Pancreas (tissue), 10 donors: ENCODE measurements at regions not wholly inside any gene's neighbourhood (a gene's known extent, or its start where the extent isn't known, plus 50 kb on each side); places are given as distances from the start of the nearest gene placed in this dataset.

Source experiments
- ATAC-seq, 4 donors: fragments of 200-7000 bp; cut with Tn5 transposase; one replicate each; pipeline versions ENCODE4 v1.8.0 to v1.9.1; 2020; ENCODE audit warnings: mild to moderate bottlenecking in 4 of 4, moderate library complexity in 4 of 4
- DNase-seq, 6 donors: peaks; one replicate each; pipeline ENCODE4 v3.0.0-alpha.2; 2020
- FAIRE-seq: peaks from 2 replicates; lab custom pipeline; 2012; peaks lifted over from hg19 to GRCh38; lab: Jason Lieb, UNC
- H3K27ac ChIP-seq, 4 donors: fragments of 200-600 bp; sonication (generic); 1 replicate in 3 of 4; 2 replicates in 1 of 4; pipeline versions ENCODE4 v1.5.0 to v1.8.0; 2020
- H3K27me3 ChIP-seq, 4 donors: fragments of 200-600 bp; one replicate each; pipeline ENCODE4 v1.8.0; 2021
- H3K36me3 ChIP-seq, 3 donors: fragments of 200-600 bp; sonication (generic) in 1 of 3; one replicate each; pipeline versions ENCODE4 v1.5.0 to v1.8.0; 2020 to 2021
- H3K4me1 ChIP-seq, 3 donors: fragments of 200-600 bp; one replicate each; pipeline ENCODE4 v1.8.0; 2021
- H3K4me3 ChIP-seq, 4 donors: fragments of 200-600 bp; sonication (generic) in 2 of 4; one replicate each; pipeline versions ENCODE4 v1.5.0 to v1.8.0; 2020 to 2021
- H3K9me3 ChIP-seq, 4 donors: fragments of 200-600 bp; one replicate each; pipeline ENCODE4 v1.8.0; 2021
- whole genome bisulfite sequencing, 2 donors: extraction: QIAGEN DNeasy Blood & Tissue Kit; methylation state at CpG; one replicate each; pipeline ENCODE4 v1.1.7; 2013; 5-methylcytosine and 5-hydroxymethylcytosine counted together
- intact Hi-C, 3 donors: fragments of 100-400 bp; cut with DNase I; formaldehyde crosslinking; loops; one replicate each; pipeline versions ENCODE4 v1.11.1 to v1.14.2; 2022
- TF ChIP-seq, protein P1 (sequence below), 4 donors: fragments of 200-600 bp; sonication (generic) in 3 of 4; IDR thresholded peaks; one replicate each; pipeline versions ENCODE4 v1.5.0 to v1.8.0; 2021; ENCODE audit warnings: antibody characterized with exemption in 4 of 4
- donor health status: healthy with polysubstance abuse.
- donor health status: DM: no; HTN: no; CAD: no; lungs with moderate emphysema.
- donor health status: DM: no; HTN: no; CAD: no.
- donor health status: control.
- donor health status: control.
- donor health status: Bipolar disorder and iron deficiency.
- donor health status: DM: yes; HTN: yes; CAD: no.
- donor health status: DM: no; HTN: no; CAD: no.
- donor health status: DM: no; HTN: no; CAD: no.
- donor health status: DM: yes; HTN: yes; CAD: no.

DNA sequence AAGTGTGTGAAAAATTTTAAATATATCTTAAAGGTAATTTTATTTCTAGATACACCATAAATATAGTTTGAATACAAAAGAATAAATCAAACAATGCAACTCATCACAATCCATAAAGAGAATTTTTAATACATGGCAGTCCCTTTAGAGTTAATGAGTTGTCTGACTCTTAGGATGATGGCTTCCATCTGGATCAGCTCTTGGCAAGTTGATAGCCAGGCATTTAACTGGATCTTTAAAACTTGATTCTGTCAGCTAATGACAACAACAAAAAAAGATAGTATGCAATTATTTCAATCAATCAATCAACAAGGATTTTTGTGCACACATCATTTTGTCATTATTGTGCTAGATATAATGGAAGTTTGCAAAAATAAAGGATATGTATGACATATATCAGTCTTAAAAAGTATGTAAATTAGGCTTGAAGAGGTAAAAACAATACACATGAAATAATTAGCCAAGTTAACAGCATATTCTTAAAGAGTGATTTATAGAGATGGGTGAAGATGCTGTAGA, 174.9 kb upstream of the PCDH18 start:
- ATAC-seq (no peak), FAIRE-seq (peak; percentile 68), DNase-seq (no peak)
- intact Hi-C loops, result no loop called here
- H3K9me3 ChIP-seq, result no peaks in the 10 kb centered on the region
- no peak overlapping the region for H3K27ac ChIP-seq
- H3K4me1 ChIP-seq, result no peaks in the 10 kb centered on the region
- H3K27me3 ChIP-seq, result no peaks in the 10 kb centered on the region
- no peak overlapping the region for H3K4me3 ChIP-seq
- no peaks in the 10 kb centered on the region for H3K36me3 ChIP-seq
- TF ChIP-seq, protein P1, sequence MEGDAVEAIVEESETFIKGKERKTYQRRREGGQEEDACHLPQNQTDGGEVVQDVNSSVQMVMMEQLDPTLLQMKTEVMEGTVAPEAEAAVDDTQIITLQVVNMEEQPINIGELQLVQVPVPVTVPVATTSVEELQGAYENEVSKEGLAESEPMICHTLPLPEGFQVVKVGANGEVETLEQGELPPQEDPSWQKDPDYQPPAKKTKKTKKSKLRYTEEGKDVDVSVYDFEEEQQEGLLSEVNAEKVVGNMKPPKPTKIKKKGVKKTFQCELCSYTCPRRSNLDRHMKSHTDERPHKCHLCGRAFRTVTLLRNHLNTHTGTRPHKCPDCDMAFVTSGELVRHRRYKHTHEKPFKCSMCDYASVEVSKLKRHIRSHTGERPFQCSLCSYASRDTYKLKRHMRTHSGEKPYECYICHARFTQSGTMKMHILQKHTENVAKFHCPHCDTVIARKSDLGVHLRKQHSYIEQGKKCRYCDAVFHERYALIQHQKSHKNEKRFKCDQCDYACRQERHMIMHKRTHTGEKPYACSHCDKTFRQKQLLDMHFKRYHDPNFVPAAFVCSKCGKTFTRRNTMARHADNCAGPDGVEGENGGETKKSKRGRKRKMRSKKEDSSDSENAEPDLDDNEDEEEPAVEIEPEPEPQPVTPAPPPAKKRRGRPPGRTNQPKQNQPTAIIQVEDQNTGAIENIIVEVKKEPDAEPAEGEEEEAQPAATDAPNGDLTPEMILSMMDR (IDR thresholded peaks at IDR 0.05), result no peak

- no peaks in the 10 kb centered on the region for H3K36me3 ChIP-seq
- H3K27me3 ChIP-seq, result no peaks in the 10 kb centered on the region
- no peak for DNase-seq
- H3K9me3 ChIP-seq, result no peaks in the 10 kb centered on the region
- TF ChIP-seq, protein P1 (IDR thresholded peaks at IDR 0.05), result no peak
- peak in 3 of 4 donors; percentile 40 to 66 (median 60) for ATAC-seq
- H3K4me1 ChIP-seq, result no peaks in the 10 kb centered on the region
- H3K27ac ChIP-seq, result no peak overlapping the region
- WGBS, 2 donors, result 34 to 39% methylated on average over 3 of the region's 3 CpGs
- no peak overlapping the region for H3K4me3 ChIP-seq
- FAIRE-seq, result peak; percentile 20
- intact Hi-C loops, result no loop called here
Observed at GRCh38 chr4:137705171-137705783, 173.0 kb upstream of the PCDH18 start.

DNA sequence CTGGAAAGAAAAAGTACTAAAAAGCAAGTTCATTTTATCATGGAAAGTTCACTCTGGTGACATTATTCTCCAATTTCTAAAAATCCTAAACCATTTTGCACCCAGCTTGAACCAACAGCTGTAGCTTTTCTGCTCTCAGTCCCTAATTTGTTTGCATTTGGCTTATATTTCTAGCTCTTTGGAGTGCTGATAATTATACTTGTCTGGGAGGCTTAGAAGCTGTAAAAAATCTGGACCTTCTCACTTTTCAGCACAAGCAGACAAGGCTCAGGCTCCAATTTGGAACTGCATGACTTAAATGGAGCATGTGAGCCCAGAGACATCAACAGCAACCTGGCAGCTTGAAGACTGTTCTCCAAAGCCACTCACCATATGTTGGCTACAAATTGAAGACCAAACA, 170.9 kb upstream of the PCDH18 start:
- ATAC-seq, result no peak
- Histone ChIP-seq H3K4me1 (no peaks in the 10 kb centered on the region), H3K4me3 (no peak overlapping the region), H3K27me3 (no peaks in the 10 kb centered on the region), H3K9me3 (no peaks in the 10 kb centered on the region), H3K27ac (no peak overlapping the region), H3K36me3 (no peaks in the 10 kb centered on the region)
- intact Hi-C loops, result no loop called here
- no peak for FAIRE-seq
- no peak for DNase-seq
- TF ChIP-seq, protein P1 (IDR thresholded peaks at IDR 0.05), result no peak

DNA sequence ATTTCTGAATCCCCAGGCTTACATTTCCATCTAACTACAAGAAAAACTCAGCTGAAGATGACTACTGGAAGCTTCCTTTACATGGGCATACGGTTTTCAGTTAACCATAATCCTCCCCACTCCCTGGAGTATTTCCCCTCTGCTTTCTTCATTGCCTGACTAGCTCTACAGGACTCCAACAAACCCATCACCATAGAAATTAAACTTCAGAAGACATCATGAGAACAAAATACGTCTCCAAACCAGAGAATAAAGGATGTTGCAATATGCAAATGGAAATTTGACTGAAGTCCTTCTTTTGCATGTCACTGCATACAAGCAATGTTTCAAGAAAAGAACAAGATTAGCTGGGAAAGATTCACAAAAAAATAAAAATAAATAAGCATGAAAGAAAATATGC, 170.2 kb upstream of the PCDH18 start:
- Histone ChIP-seq H3K4me3 (no peak overlapping the region), H3K27me3 (no peaks in the 10 kb centered on the region), H3K36me3 (no peaks in the 10 kb centered on the region), H3K4me1 (no peaks in the 10 kb centered on the region), H3K27ac (no peak overlapping the region), H3K9me3 (no peaks in the 10 kb centered on the region)
- 28 to 42% methylated on average over 2 of the region's 2 CpGs for WGBS, 2 donors
- ATAC-seq, result no peak
- TF ChIP-seq, protein P1 (IDR thresholded peaks at IDR 0.05), result no peak
- no peak for FAIRE-seq
- intact Hi-C loops, result no loop called here
- DNase-seq, result no peak

DNA sequence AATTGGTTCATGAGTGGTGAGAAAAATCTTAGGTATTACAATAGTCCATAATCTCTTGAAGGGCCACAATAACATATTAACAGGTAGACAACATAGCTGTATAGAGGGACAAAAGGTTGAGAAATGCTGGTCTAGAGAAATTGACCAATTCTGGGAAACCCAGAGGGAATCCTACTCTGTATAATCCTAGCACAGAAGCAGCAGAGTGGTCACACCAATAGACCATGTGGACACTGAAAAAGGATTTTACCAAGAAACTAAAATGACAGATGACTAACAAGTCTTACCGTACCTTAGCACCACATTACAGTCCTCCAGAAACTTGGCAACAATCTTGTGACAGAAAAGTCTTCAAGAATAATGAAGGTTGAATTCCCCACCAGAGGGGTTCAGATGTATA, 169.1 kb upstream of the PCDH18 start:
- Histone ChIP-seq H3K4me1 (no peaks in the 10 kb centered on the region), H3K36me3 (no peaks in the 10 kb centered on the region), H3K27ac (no peak overlapping the region), H3K4me3 (no peak overlapping the region), H3K9me3 (no peaks in the 10 kb centered on the region), H3K27me3 (no peaks in the 10 kb centered on the region)
- DNase-seq, result no peak
- WGBS, 2 donors, result 80 to 93% methylated on average over 1 of the region's 1 CpG
- ATAC-seq, result no peak
- FAIRE-seq, result no peak
- TF ChIP-seq, protein P1 (IDR thresholded peaks at IDR 0.05), result no peak
- intact Hi-C loops, result no loop called here
